ENCODE measurements at regions not wholly inside any gene's neighbourhood (a gene's known extent, or its start where the extent isn't known, plus 50 kb on each side); places are given as distances from the start of the nearest gene placed in this dataset.

- ChIA-PET POLR2A (ENCODE audit: unreplicated experiment) (no interaction called here), CTCF (no interaction called here)
- Histone ChIP-seq H3K9ac (ENCODE audit: low read length) (no peak overlapping the region), H3K9me2 (replicated peaks; ENCODE audit: low read length) (no peaks in the 10 kb centered on the region), H3K79me2 (ENCODE audit: low read length) (no peaks in the 10 kb centered on the region), H3K27me3 (ENCODE audit: low read length) (no peaks in the 10 kb centered on the region), H3K4me1 (ENCODE audit: insufficient read depth, low read length) (no peaks in the 10 kb centered on the region), H3K9me3 (ENCODE audit: low read length) (no peaks in the 10 kb centered on the region), H4K20me1 (ENCODE audit: low read length) (no peaks in the 10 kb centered on the region), H3K4me2 (ENCODE audit: low read length) (no peak overlapping the region), H3K4me3 (ENCODE audit: low read length) (no peak overlapping the region), H3K36me3 (ENCODE audit: low read depth, low read length) (no peaks in the 10 kb centered on the region), H2AFZ (ENCODE audit: low read length) (no peak overlapping the region), H3K27ac (ENCODE audit: low read length) (no peak overlapping the region), H3F3A (ENCODE audit: low read length, unreplicated experiment) (no peaks in the 10 kb centered on the region)
- ATAC-seq, result no peak
- intact Hi-C loops (cut with micrococcal nuclease), result no loop called here
- no peak for TF ChIP-seq EZH2phosphoT487 (IDR thresholded peaks at IDR 0.05; ENCODE audit: borderline replicate concordance, low read length)
- no peak for TF ChIP-seq EZH2 (IDR thresholded peaks at IDR 0.05; ENCODE audit: low read length, unreplicated experiment)
- TF ChIP-seq, protein P1, sequence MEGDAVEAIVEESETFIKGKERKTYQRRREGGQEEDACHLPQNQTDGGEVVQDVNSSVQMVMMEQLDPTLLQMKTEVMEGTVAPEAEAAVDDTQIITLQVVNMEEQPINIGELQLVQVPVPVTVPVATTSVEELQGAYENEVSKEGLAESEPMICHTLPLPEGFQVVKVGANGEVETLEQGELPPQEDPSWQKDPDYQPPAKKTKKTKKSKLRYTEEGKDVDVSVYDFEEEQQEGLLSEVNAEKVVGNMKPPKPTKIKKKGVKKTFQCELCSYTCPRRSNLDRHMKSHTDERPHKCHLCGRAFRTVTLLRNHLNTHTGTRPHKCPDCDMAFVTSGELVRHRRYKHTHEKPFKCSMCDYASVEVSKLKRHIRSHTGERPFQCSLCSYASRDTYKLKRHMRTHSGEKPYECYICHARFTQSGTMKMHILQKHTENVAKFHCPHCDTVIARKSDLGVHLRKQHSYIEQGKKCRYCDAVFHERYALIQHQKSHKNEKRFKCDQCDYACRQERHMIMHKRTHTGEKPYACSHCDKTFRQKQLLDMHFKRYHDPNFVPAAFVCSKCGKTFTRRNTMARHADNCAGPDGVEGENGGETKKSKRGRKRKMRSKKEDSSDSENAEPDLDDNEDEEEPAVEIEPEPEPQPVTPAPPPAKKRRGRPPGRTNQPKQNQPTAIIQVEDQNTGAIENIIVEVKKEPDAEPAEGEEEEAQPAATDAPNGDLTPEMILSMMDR (conservative IDR thresholded peaks at IDR 0.05; ENCODE audit: low read depth, low read length), result no peak
- no peak for DNase-seq
- BruUV-seq (replicated peaks), result no TSS peak
Observed at GRCh38 chr11:105448703-105449079, 161.2 kb upstream of the GRIA4 start.

GRCh38 chr11:105447936-105448702 is 161.8 kb upstream of the GRIA4 start:
- Histone ChIP-seq H3K36me3 (ENCODE audit: low read depth, low read length) (no peaks in the 10 kb centered on the region), H3K4me2 (ENCODE audit: low read length) (no peak overlapping the region), H3K9me3 (ENCODE audit: low read length) (no peaks in the 10 kb centered on the region), H3K4me3 (ENCODE audit: low read length) (no peak overlapping the region), H3K4me1 (ENCODE audit: insufficient read depth, low read length) (no peaks in the 10 kb centered on the region), H3K9me2 (replicated peaks; ENCODE audit: low read length) (no peaks in the 10 kb centered on the region), H3F3A (ENCODE audit: low read length, unreplicated experiment) (no peaks in the 10 kb centered on the region), H3K79me2 (ENCODE audit: low read length) (no peaks in the 10 kb centered on the region), H4K20me1 (ENCODE audit: low read length) (no peaks in the 10 kb centered on the region), H2AFZ (ENCODE audit: low read length) (no peak overlapping the region), H3K9ac (ENCODE audit: low read length) (no peak overlapping the region), H3K27me3 (ENCODE audit: low read length) (no peaks in the 10 kb centered on the region), H3K27ac (ENCODE audit: low read length) (no peak overlapping the region)
- BruUV-seq (replicated peaks), result no TSS peak
- no peak for TF ChIP-seq EZH2 (IDR thresholded peaks at IDR 0.05; ENCODE audit: low read length, unreplicated experiment)
- TF ChIP-seq EZH2phosphoT487 (IDR thresholded peaks at IDR 0.05; ENCODE audit: borderline replicate concordance, low read length), result no peak
- TF ChIP-seq, protein P1 (conservative IDR thresholded peaks at IDR 0.05; ENCODE audit: low read depth, low read length), result no peak
- intact Hi-C loops (cut with micrococcal nuclease), result no loop called here
- DNase-seq, result no peak
- no peak for ATAC-seq
- ChIA-PET CTCF (no interaction called here), POLR2A (ENCODE audit: unreplicated experiment) (no interaction called here)

- TF ChIP-seq, protein P1 (conservative IDR thresholded peaks at IDR 0.05; ENCODE audit: low read depth, low read length), result no peak
- TF ChIP-seq EZH2 (IDR thresholded peaks at IDR 0.05; ENCODE audit: low read length, unreplicated experiment) (no peak), EZH2phosphoT487 (IDR thresholded peaks at IDR 0.05; ENCODE audit: borderline replicate concordance, low read length) (no peak)
- intact Hi-C loops (cut with micrococcal nuclease), result no loop called here
- no TSS peak for BruUV-seq (replicated peaks)
- Histone ChIP-seq H3K27ac (ENCODE audit: low read length) (no peak overlapping the region), H3K9me2 (replicated peaks; ENCODE audit: low read length) (no peaks in the 10 kb centered on the region), H3K79me2 (ENCODE audit: low read length) (no peaks in the 10 kb centered on the region), H4K20me1 (ENCODE audit: low read length) (no peaks in the 10 kb centered on the region), H3K9me3 (ENCODE audit: low read length) (no peaks in the 10 kb centered on the region), H3K36me3 (ENCODE audit: low read depth, low read length) (no peaks in the 10 kb centered on the region), H2AFZ (ENCODE audit: low read length) (no peak overlapping the region), H3K4me1 (ENCODE audit: insufficient read depth, low read length) (no peaks in the 10 kb centered on the region), H3K4me3 (ENCODE audit: low read length) (no peak overlapping the region), H3K27me3 (ENCODE audit: low read length) (no peaks in the 10 kb centered on the region), H3F3A (ENCODE audit: low read length, unreplicated experiment) (no peaks in the 10 kb centered on the region), H3K9ac (ENCODE audit: low read length) (no peak overlapping the region), H3K4me2 (ENCODE audit: low read length) (no peak overlapping the region)
- ChIA-PET POLR2A (ENCODE audit: unreplicated experiment) (no interaction called here), CTCF (no interaction called here)
- ATAC-seq, result no peak
- DNase-seq, result no peak
Observed at GRCh38 chr11:105443623-105444022, 166.2 kb upstream of the GRIA4 start.

Data from PC-3 (cell line).